G401.6 (cell line): ENCODE measurements at regions not wholly inside any gene's neighbourhood (a gene's known extent, or its start where the extent isn't known, plus 50 kb on each side); places are given as distances from the start of the nearest gene placed in this dataset.

ENCODE experiments used
- FAIRE-seq: peaks from 2 replicates; lab custom pipeline; 2012; peaks lifted over from hg19 to GRCh38; lab: Jason Lieb, UNC

DNA sequence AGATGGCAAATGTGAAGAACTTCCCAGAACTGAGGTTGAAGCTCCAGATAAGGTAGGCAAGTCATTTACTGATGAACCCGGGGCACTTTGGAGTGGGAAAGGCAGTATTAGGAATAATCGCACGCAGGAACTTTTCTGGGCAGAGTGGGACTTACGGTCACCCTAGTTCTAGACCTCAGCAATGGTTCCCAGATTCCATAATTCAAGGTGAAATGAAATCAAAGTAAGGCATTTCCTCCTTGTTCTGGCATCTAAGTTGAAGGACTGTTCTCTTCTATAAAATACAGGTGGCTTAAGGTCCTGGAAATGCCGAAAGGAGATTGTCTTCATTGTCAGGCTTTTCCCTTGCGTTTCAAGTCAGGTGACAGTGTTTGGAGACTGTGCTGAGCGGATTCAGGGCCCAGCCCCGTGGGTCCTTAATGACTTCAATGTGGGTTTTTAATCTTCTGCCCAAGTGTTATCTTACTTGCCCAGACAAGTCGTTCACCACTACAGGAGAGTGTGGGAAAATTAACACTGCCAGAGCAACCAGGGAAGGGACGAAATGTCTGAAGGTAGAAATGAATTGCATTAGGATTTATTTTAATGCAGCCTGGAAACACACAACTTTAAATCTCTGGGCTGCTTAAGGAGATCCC, 52.1 kb upstream of the STOX2 start:
- no peak for FAIRE-seq

DNA sequence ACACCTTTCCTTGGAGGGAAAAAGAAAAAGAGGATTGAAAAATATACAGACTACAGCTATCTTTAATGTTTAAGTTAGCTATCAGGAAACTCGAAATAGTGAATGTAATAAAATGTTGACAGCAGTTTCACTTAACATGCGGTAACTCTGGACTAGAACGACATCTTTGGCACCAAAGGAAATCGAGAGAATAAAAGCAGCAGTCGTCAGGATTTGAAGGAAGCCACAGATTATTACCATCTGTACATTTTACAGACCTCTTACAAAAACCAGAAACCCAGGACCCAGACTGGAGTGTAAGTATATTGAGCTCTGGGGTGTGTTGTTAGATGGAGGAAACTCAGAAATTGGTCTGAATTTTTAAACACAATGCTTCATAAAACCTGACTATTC, 51.6 kb upstream of the STOX2 start:
- FAIRE-seq, result no peak
